BJ (cell line): ENCODE measurements at regions not wholly inside any gene's neighbourhood (a gene's known extent, or its start where the extent isn't known, plus 50 kb on each side); places are given as distances from the start of the nearest gene placed in this dataset.

Source experiments
- CTCF ChIA-PET: fragments of 350-600 bp; formaldehyde crosslinking; extraction: SDS; loops from one replicate; lab custom pipeline; 2021; ENCODE audit warnings: antibody characterized with exemption, inconsistent platforms; lab: Yijun Ruan, JAX
- POLR2A ChIA-PET: fragments of 300-600 bp; sonication (Branson Sonifier 250); formaldehyde crosslinking; extraction: SDS; loops from one replicate; lab custom pipeline; 2021; ENCODE audit warnings: antibody characterized with exemption; lab: Charles Lee
- DNase-seq: peaks from one replicate; pipeline ENCODE4 v3.0.0-alpha.2; 2011; ENCODE audit warnings: low read depth
- H3K27me3 ChIP-seq: 2 replicates; pipeline ENCODE4 v1.6.0; 2011; ENCODE audit warnings: low read length; ENCODE audit not compliant: control insufficient read depth, insufficient read depth
- H3K36me3 ChIP-seq: 2 replicates; pipeline ENCODE4 v1.5.1; 2011; ENCODE audit warnings: low read length; ENCODE audit not compliant: control insufficient read depth, insufficient read depth
- H3K4me3 ChIP-seq: 2 replicates; pipeline ENCODE4 v1.5.1; 2011; ENCODE audit warnings: low read depth, mild to moderate bottlenecking, control low read depth, low read length
- CTCF ChIP-seq: IDR thresholded peaks from 2 replicates; pipeline ENCODE4 v1.5.1; 2011; ENCODE audit warnings: low read depth, mild to moderate bottlenecking, control low read depth, inconsistent platforms, low read length, moderate library complexity; ENCODE audit not compliant: insufficient read depth

GRCh38 chr14:29178971-29179370 is 412.4 kb downstream of the FOXG1 start:
- H3K27me3 ChIP-seq, result no peaks in the 10 kb centered on the region
- H3K4me3 ChIP-seq, result no peak overlapping the region
- DNase-seq, result no peak
- no peak for TF ChIP-seq CTCF
- ChIA-PET CTCF (interaction anchor here (0.7 kb wide), 1 partner anchor 236 kb away, joined by 4 read pairs; no protein-coding TSS in a partner anchor), POLR2A (no interaction called here)
- H3K36me3 ChIP-seq, result no peaks in the 10 kb centered on the region

GRCh38 chr14:29191092-29191491 is 424.5 kb downstream of the FOXG1 start:
- Histone ChIP-seq H3K36me3 (no peaks in the 10 kb centered on the region), H3K4me3 (no peak overlapping the region), H3K27me3 (no peaks in the 10 kb centered on the region)
- no peak for DNase-seq
- CTCF ChIA-PET, result no interaction called here
- POLR2A ChIA-PET, result no interaction called here
- no peak for TF ChIP-seq CTCF

- Histone ChIP-seq H3K4me3 (no peak overlapping the region), H3K36me3 (no peaks in the 10 kb centered on the region), H3K27me3 (no peaks in the 10 kb centered on the region)
- ChIA-PET CTCF (interaction anchor here (0.6 kb wide), 1 partner anchor 197 kb away, joined by 4 read pairs; no protein-coding TSS in a partner anchor), POLR2A (no interaction called here)
- DNase-seq, result no peak
- TF ChIP-seq CTCF, result no peak
Observed at GRCh38 chr14:29197557-29197956, 431.0 kb downstream of the FOXG1 start.

- no peak for DNase-seq
- H3K4me3 ChIP-seq, result no peak overlapping the region
- H3K36me3 ChIP-seq, result no peaks in the 10 kb centered on the region
- no peak for TF ChIP-seq CTCF
- ChIA-PET CTCF (interaction anchor here (0.6 kb wide), 1 partner anchor 39 kb away, joined by 3 read pairs; no protein-coding TSS in a partner anchor), POLR2A (no interaction called here)
- H3K27me3 ChIP-seq, result no peaks in the 10 kb centered on the region
Observed at GRCh38 chr14:29205658-29206057, 439.1 kb downstream of the FOXG1 start.

GRCh38 chr14:29215853-29216252 is 449.3 kb downstream of the FOXG1 start:
- no peak for TF ChIP-seq CTCF
- ChIA-PET CTCF (interaction anchor here (1.6 kb wide), 1 partner anchor 23 kb away, joined by 5 read pairs; no protein-coding TSS in a partner anchor), POLR2A (no interaction called here)

More at GRCh38 chr14:29215853-29216252, 449.3 kb downstream of the FOXG1 start:
- no peak overlapping the region for H3K4me3 ChIP-seq
- no peak for DNase-seq
- no peaks in the 10 kb centered on the region; the same call in 1 of the 2 replicates for H3K36me3 ChIP-seq
- H3K27me3 ChIP-seq, result no peaks in the 10 kb centered on the region
